AG04449 (cell line): ENCODE measurements at regions not wholly inside any gene's neighbourhood (a gene's known extent, or its start where the extent isn't known, plus 50 kb on each side); places are given as distances from the start of the nearest gene placed in this dataset.

ENCODE experiments used
- CTCF ChIA-PET: fragments of 350-600 bp; formaldehyde crosslinking; extraction: SDS; loops from one replicate; lab custom pipeline; 2021; ENCODE audit warnings: antibody characterized with exemption; lab: Yijun Ruan, JAX
- POLR2A ChIA-PET: fragments of 400-600, 350-600 bp; formaldehyde crosslinking; extraction: SDS; loops from one replicate; lab custom pipeline; 2020; ENCODE audit warnings: antibody characterized with exemption, inconsistent platforms; lab: Yijun Ruan, JAX
- DNase-seq: peaks from one replicate; pipeline ENCODE4 v3.0.0-alpha.2; 2010; ENCODE audit warnings: low read depth, low spot score
- H3K4me3 ChIP-seq: 2 replicates; pipeline ENCODE4 v1.5.1; 2011; ENCODE audit warnings: low read depth, mild to moderate bottlenecking, control low read depth, low read length
- CTCF ChIP-seq: IDR thresholded peaks from one replicate; pipeline ENCODE4 v1.5.1; 2011; ENCODE audit warnings: mild to moderate bottlenecking, moderate library complexity, low read length, control low read depth, inconsistent platforms; ENCODE audit not compliant: insufficient read depth; ENCODE audit errors: missing control alignments

DNA sequence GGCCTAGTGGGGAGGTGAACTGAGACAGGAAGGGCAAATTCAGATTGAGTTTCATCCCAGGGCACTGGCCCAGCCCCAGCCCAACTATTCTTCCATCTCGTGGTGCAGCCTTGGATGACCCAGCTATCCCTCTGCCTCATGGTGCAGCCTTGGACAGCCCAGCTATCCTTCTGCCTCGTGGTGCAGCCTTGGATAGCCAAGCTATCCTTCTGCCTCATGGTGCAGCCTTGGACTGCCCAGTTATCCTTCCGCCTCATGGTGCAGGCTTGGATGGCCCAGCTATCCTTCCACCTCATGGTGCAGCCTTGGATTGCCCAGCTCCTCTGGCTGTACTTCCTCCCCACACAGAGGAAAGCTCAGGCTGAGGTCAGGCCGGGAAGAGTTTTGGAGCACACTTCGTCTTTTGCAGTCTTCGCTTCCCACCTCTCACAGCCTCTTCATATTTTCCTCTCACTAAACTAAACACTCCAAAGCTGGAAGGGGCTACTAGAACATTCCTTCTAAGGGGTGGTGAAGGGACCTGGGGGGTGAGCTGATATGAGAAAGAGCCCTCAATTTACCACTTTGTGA is 69.8 kb upstream of the TTC34 start:
- POLR2A ChIA-PET = no interaction called here
- CTCF ChIA-PET = no interaction called here
- no peak for TF ChIP-seq CTCF
- DNase-seq = no peak
- no peak overlapping the region for H3K4me3 ChIP-seq

GRCh38 chr1:2874207-2874606 is 72.7 kb upstream of the TTC34 start:
- no peak overlapping the region for H3K4me3 ChIP-seq
- CTCF ChIA-PET = no interaction called here
- no peak for DNase-seq
- no peak for TF ChIP-seq CTCF
- POLR2A ChIA-PET = no interaction called here

- no peak overlapping the region for H3K4me3 ChIP-seq
- no peak for TF ChIP-seq CTCF
- no peak for DNase-seq
- ChIA-PET POLR2A (no interaction called here), CTCF (no interaction called here)
These were observed 73.4 kb upstream of the TTC34 start for GRCh38 chr1:2874607-2875480.

GRCh38 chr1:2875707-2876561 is 74.4 kb upstream of the TTC34 start:
- CTCF ChIA-PET = no interaction called here
- POLR2A ChIA-PET = no interaction called here
- DNase-seq = no peak

GRCh38 chr1:2876846-2877245 is 75.4 kb upstream of the TTC34 start:
- TF ChIP-seq CTCF = no peak
- ChIA-PET CTCF (no interaction called here), POLR2A (no interaction called here)
- DNase-seq = no peak
- no peak overlapping the region for H3K4me3 ChIP-seq

More at GRCh38 chr1:2875707-2876561, 74.4 kb upstream of the TTC34 start:
- no peak overlapping the region for H3K4me3 ChIP-seq
- peak; percentile 3 for TF ChIP-seq CTCF

- no peak overlapping the region for H3K4me3 ChIP-seq
- TF ChIP-seq CTCF = no peak
- CTCF ChIA-PET = no interaction called here
- POLR2A ChIA-PET = no interaction called here
- no peak for DNase-seq
These were observed 75.9 kb upstream of the TTC34 start for GRCh38 chr1:2877391-2877790.
